HG02571 (cell line): ENCODE measurements at regions not wholly inside any gene's neighbourhood (a gene's known extent, or its start where the extent isn't known, plus 50 kb on each side); places are given as distances from the start of the nearest gene placed in this dataset.

ENCODE experiments used
- ATAC-seq: cut with Tn5 transposase; IDR thresholded peaks from one replicate; pipeline ENCODE4 v1.9.1; 2021; ENCODE audit warnings: mild to moderate bottlenecking, moderate library complexity; ENCODE audit not compliant: unreplicated experiment

DNA sequence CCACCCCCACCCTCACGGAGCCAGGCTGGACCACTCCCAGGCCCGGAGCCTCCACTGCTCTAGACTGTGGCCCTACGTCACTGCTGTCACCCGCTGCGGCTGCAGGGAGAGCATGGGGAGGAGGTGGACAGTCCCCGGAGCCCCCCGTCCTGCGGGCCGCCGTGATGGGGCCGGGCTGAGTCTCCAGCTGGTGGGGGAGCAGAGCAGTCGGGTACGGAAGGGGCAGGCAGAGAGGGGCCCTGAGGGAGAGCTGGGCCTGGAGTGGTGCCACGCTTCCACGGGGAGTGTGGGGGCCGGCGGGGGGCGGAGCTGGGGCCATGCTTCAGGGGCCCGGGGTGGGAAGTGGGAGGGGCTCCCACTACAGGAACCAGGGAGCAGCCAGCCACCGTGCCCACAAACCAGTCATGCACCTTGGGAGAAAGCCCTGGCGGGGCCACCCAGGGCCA, 98.9 kb upstream of the KCNK1 start:
- ATAC-seq, result no peak

DNA sequence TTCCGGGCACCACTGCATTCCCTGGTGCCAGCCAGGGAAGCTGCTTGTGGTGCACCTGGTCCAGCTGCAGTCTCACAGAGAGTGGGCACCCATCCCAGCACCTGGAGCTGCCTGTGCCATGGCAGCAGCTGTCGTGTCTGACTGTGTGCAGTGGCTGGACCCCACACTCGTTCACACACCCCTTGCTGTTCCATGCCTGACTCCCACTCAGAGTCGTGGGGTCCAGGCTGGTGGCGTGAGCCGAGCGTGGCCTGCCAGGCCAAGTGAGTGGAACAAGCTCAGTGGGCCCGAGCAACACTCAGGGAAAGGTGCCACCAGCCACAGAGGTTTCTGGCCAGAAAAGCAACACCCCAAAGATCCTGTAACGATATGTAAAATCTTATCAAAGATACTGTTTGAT, 97.2 kb upstream of the KCNK1 start:
- no peak for ATAC-seq

DNA sequence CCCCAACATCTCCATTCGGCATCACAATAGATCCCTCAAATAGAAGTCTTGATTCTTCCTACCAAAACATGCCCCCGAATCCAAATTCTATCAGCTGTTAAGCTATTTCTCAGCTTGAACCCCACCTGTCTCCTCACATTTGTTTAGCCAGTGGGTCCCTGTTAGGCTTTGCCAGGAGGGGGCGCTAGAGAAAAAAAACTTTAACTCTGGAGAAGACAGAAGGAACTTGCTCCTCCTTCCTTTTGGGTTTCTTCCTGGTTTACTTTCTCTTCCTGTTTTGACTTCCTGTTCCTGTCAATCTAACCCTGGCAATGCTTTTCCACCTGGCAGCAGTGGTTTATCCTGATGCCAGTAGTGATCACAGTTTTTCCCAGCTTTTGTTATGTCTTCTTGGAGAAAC, 95.6 kb upstream of the KCNK1 start:
- ATAC-seq, result no peak

DNA sequence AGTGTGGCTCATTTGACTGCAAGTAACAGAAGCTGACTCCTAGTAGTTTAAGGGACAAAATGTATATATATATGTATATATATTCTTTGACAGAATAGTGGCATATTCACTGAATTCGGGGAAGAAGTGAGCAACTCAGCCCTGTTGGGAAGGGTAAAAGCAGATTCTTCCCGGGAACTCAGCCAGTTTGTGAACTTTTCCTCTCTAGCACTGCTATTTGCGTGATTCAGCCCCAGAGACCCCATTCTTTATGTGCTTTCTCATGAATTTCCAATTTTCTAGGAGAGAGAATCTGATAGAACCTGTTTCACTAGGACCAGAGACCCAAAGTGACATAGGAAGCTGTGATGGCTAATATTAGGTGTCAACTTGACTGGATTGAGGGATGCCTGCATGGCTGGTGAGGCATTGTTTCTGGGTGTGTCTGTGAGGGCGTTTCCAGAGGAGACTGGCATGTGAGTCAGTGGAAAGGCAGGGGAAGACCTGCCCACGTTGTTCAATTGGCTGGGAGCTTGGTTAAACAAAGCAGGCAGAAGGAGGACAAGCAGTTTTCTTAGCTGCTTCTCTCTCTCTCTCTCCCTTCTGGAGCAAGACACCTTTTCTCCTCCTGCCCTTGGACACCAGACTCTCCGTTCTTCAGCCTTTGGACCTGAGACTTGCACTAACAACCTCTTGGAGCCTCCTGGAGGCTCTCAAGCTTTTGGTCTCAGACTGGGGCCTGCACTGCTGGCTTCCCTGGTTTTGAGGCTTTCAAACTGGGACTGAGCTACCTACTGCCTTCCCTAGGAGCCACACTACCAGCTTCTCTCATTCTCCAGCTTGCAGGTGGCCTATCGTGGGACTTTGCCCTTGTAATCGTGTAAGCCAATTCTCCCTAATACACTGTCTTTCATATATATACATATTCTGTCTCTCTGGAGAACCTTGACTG, 93.4 kb upstream of the KCNK1 start:
- ATAC-seq, result no peak

DNA sequence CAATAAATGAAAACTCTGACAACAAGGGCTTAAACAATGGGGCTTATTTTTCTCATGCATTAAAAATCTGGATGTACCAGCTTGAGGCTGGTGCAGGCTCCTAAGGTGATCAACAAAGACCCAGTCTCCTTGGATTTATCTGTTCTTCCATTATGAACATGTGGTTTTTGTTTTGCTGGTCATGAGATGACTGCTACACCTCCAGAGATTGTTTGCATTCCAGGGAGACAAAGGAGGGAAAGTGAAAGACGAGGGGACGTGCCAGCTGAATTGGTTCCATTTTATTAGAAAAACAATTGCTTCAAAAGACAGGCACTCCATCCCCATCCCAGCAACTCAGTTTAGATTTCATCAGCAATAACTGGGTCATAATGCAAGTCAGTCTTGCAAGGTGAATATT, 90.9 kb upstream of the KCNK1 start:
- ATAC-seq, result no peak

DNA sequence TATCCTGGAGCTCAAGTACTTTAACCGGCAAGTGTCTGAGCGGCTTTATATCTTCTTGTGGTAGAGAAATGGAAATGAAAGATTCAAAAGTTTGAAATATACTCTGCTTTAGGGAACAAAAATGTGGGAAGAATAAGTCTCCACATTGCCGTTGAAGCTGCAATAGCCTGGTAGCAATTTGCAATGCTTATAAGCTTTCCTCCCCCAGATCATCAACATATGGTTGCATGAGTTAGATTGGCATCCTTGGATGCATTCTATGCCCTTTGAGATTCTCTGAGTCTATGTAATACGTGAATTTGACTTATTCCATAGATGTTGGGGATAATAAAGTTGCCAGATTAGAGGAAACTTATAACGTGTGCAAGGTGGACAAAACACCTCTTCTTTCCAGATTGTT, 86.1 kb upstream of the KCNK1 start:
- no peak for ATAC-seq

DNA sequence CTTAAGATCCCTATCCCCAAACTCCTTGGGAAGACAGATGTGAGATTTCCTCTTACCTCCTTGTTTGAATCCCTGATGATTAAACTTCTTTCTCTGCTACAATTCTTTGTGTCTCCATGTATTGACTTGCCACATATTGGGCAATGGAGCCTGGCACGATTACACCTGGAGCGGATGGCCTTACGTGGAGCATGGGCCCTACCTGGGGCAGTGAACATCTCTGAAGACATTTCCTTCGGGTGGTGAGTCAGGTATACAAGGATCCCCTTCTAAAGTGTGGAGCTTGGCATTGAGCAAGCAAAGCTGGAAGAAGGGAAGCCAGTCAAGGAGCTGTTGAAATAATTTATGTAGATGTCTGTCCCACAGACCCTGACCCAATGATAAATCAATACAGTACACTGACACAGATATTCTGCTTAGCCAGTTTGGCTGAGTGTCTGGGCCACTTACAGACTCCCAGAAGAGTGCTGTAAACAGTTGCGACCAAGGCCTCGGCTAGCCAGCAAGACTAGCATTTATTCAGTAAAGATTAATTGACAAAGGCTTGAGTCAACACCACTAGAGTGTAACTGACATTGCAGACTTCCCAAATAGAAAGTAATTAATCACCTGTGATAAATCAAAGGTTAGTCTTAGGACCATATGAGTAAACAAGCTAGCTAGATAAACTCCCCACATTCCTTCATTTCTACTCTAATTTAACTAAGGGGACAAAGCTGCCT, 83.1 kb upstream of the KCNK1 start:
- ATAC-seq, result no peak

DNA sequence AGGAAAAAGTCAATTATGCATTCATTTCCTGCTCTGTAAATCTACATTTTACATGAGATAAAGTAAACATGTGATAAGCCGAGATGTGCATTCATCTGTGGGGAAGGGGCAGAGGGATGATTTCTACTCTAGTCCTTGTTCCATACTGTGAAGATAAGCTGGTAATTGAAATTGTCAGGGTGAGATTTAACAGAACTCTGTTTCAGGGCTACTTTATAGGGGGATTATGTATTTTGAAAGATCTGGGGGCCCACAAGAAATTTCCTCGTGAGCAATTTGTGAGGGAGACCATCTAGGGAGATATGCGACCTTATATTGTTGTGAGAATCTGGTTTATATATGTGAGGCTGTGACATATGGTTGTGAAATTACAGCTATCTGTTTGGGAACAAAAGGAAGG, 73.1 kb upstream of the KCNK1 start:
- ATAC-seq, result no peak

DNA sequence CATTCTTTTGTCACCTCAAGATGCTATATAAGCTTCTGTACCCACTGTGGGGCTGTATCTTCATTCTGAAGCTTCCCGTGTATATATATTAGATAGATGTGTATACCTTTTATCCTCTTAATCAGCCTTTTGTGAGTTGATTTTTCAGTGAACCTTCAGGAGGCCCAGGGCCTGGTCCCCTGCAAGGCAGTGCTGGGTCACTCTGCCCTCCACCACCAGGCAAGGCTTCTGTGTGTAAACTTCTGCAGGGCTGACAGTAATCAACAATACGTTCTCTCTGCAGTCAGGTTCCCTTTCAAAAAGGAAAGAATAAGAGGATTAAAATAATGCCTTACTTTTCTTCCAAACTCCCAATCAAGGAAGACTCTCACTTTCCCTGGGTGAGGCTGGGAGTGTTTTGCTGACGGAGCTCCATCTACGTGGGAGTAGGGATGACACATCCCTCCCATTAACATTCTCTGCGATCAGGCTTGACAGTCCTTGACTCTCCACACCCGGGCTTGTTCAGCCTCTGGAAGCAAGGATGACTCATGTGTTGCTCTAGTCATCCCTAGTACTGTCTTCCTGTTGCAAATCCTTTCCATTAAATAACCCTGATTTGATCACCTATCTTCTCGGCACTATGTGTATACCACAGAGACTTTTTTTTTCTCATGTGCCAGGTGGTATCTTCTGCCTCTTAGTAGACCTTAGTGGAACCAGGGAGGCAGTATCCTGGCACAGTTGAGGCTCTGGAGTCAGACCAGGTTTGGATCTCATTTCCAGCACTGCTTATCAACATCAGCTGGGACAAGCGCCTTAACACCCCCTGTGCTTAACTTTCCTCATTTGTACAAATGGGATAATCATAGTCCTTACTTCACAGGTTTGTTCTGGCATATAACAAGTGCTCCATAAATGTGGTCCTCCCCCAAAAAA, 70.3 kb upstream of the KCNK1 start:
- ATAC-seq, result no peak

DNA sequence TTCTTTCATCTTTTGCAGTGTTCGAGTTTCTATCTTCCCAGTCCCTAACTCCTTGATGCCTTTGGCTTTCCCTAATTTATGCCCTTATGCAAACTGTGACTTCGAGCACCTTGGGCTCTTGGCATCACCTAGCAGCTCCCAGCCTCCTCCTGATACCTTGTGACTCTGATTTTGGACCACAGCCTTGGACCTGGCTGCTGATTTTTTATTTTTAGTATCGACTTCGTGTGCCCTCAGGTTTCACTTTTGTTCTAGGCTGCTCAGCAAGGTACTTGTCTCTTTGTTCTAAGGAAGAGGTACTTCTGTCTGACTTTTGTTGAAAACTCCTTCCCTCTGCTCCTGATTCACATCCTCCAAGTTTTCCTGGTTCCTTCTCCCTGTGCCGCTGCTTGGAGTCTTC, 69.6 kb upstream of the KCNK1 start:
- no peak for ATAC-seq

DNA sequence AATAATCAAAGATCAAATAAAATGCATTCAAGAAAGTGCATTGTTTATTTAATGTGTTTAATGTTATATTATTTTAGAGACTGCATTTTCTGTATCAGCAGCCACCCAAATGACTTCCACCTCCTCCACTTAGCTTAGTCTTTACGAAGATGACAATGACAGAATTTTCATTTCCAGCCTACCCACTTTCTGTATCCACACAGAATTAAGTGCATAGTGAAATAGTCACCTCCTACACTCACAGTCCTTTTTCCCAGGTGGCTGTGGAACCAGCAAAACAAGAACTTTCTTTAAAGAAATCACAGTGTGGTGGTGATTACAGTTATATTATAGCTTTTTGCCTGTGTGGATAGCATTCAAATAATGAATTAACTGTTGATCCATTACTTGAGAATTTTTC, 66.2 kb upstream of the KCNK1 start:
- ATAC-seq, result no peak

DNA sequence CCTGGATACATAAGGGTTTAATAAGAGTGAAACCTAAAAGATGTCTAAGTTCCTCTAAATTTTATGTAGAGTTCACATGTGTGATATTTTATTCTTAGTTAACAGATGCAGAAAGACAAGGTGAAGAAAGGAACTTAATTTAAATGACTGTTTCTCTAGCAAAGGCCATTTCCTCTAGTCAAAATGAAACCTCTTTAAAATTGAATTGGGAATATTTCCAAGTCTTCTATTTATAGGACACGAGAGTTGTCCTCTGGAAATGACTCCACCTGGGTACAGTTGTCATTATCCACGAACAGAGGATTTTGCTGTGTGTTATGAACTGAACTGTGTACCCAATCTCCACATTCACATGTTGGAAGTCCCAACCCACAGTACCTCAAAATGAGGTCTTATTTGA, 64.5 kb upstream of the KCNK1 start:
- no peak for ATAC-seq

DNA sequence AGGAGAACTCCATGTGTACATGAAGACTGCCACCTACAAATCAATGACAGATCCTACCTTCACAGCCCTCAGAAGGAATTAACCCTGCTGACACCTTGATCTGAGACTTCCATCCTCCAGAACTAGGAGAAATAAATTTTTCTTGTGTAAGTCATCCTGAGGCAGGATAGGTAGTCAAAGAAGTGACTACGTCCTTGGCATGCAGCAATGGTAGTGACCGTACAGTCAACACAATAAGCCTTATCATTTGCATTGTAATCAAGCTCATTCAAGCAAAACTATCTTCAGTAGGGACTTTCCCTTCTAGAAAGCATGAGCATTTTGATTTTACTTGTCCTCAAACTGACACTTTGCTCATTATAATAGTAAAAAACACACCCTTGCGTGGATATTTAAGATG, 64.0 kb upstream of the KCNK1 start:
- ATAC-seq, result no peak

DNA sequence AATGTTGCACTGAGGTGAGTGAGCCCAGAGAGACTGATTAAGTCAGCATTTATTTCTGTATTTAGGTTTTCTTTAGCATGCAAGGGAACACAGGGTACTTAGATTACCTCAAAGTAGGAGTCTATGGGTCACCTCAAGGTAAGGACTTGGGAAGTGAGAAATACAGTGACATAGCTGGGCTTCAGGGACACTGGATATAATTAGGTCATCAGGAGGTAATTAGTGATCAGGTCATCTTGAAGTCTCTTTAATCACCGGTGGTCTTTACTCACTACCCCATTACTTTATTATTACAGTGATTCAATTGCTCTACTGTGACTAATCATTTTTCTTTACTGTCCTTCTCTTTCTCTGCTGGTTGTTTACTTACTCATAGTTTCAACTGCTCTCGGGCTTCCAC, 59.9 kb upstream of the KCNK1 start:
- ATAC-seq, result no peak

DNA sequence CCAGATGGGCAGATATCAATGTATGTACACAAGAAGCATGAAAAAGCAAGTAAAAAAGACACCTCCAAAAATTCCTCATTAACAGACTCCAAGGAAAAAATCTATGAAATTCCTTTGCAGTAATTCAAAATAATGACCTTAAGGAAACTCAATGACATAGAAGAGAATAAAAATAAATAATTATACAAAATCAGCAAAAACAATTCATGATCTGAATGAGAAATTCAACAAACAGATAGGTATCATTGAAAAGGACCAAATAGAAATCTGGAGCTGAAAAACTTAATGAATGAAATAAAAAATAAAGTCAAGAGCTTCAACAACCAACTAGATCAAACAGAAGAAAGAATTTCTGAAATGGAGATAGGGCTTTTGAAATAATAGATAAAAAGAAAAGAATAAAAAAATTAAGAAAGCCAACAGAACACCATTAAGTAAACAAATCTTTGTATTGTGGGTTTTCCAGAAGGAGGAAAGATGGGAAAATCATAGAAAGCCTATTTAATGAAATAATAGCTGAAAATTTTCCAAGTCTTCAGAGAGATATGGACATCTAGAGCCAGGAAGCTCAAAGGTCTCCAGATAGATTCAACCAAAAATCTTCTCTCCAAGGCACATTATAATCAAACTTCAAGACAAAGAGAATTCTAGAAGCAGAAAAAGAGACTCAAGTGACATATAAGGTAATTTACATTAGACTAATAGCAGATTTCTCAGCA, 52.0 kb upstream of the KCNK1 start:
- ATAC-seq, result no peak
